ENCODE measurements at regions not wholly inside any gene's neighbourhood (a gene's known extent, or its start where the extent isn't known, plus 50 kb on each side); places are given as distances from the start of the nearest gene placed in this dataset.

- no peak for ATAC-seq
- Histone ChIP-seq H3K27me3 (no peaks in the 10 kb centered on the region), H3K4me1 (no peaks in the 10 kb centered on the region), H3K4me3 (no peak overlapping the region), H3K36me3 (no peaks in the 10 kb centered on the region), H3K9me3 (no peaks in the 10 kb centered on the region), H3K27ac (no peak overlapping the region)
- TF ChIP-seq CTCF (IDR thresholded peaks at IDR 0.05): no peak
- intact Hi-C loops (cut with DNase I): no loop called here
- no peak for DNase-seq
These were observed 515.8 kb downstream of the RAB28 start for GRCh38 chr4:12968345-12968744.

GRCh38 chr4:12966726-12967125, 517.4 kb downstream of the RAB28 start:
- TF ChIP-seq CTCF (IDR thresholded peaks at IDR 0.05): no peak
- DNase-seq: no peak
- Histone ChIP-seq H3K27me3 (no peaks in the 10 kb centered on the region), H3K36me3 (no peaks in the 10 kb centered on the region), H3K4me3 (no peak overlapping the region), H3K4me1 (no peaks in the 10 kb centered on the region), H3K9me3 (no peaks in the 10 kb centered on the region), H3K27ac (no peak overlapping the region)
- intact Hi-C loops (cut with DNase I): no loop called here
- ATAC-seq: no peak

GRCh38 chr4:12965334-12965733, 518.8 kb downstream of the RAB28 start:
- Histone ChIP-seq H3K36me3 (no peaks in the 10 kb centered on the region), H3K4me1 (no peaks in the 10 kb centered on the region), H3K4me3 (no peak overlapping the region), H3K27ac (no peak overlapping the region), H3K27me3 (no peaks in the 10 kb centered on the region), H3K9me3 (no peaks in the 10 kb centered on the region)
- intact Hi-C loops (cut with DNase I): no loop called here
- no peak for ATAC-seq
- no peak for DNase-seq
- no peak for TF ChIP-seq CTCF (IDR thresholded peaks at IDR 0.05)

GRCh38 chr4:12963912-12964311, 520.2 kb downstream of the RAB28 start:
- intact Hi-C loops (cut with DNase I): no loop called here
- ATAC-seq (no peak), DNase-seq (no peak)
- H3K4me1 ChIP-seq: no peaks in the 10 kb centered on the region
- no peaks in the 10 kb centered on the region for H3K9me3 ChIP-seq
- no peaks in the 10 kb centered on the region for H3K36me3 ChIP-seq
- H3K27me3 ChIP-seq: no peaks in the 10 kb centered on the region
- no peak overlapping the region for H3K27ac ChIP-seq
- no peak overlapping the region for H3K4me3 ChIP-seq
- no peak for TF ChIP-seq CTCF (IDR thresholded peaks at IDR 0.05)

GRCh38 chr4:12963291-12963690, 520.8 kb downstream of the RAB28 start:
- ATAC-seq: no peak
- intact Hi-C loops (cut with DNase I): no loop called here

More at GRCh38 chr4:12963291-12963690, 520.8 kb downstream of the RAB28 start:
- Histone ChIP-seq H3K27ac (no peak overlapping the region), H3K36me3 (no peaks in the 10 kb centered on the region), H3K9me3 (no peaks in the 10 kb centered on the region), H3K27me3 (no peaks in the 10 kb centered on the region), H3K4me3 (no peak overlapping the region), H3K4me1 (no peaks in the 10 kb centered on the region)
- no peak for DNase-seq
- no peak for TF ChIP-seq CTCF (IDR thresholded peaks at IDR 0.05)

Measured in upper lobe of right lung (tissue), 1 donor.